ENCODE measurements at regions not wholly inside any gene's neighbourhood (a gene's known extent, or its start where the extent isn't known, plus 50 kb on each side); places are given as distances from the start of the nearest gene placed in this dataset.

GRCh38 chr6:141729146-141729545, 403.6 kb upstream of the GJE1 start:
- Histone ChIP-seq H3K36me3 (ENCODE audit: control insufficient read depth, insufficient read depth, low read length) (no peaks in the 10 kb centered on the region), H3K27ac (ENCODE audit: low read length) (no peak overlapping the region), H3K27me3 (ENCODE audit: control insufficient read depth, insufficient read depth, low read length) (no peaks in the 10 kb centered on the region), H3K4me1 (ENCODE audit: control insufficient read depth, insufficient read depth, low read length) (no peaks in the 10 kb centered on the region), H3K9me3 (ENCODE audit: control insufficient read depth, low read depth, low read length) (no peaks in the 10 kb centered on the region), H3K4me3 (ENCODE audit: low read length) (no peak overlapping the region)
- WGBS (ENCODE audit: insufficient coverage, low lambda C conversion rate) = no CpG with 5 or more reads among the region's 2 CpGs
- DNase-seq = no peak

GRCh38 chr6:141728330-141728729, 404.4 kb upstream of the GJE1 start:
- Histone ChIP-seq H3K36me3 (ENCODE audit: control insufficient read depth, insufficient read depth, low read length) (no peaks in the 10 kb centered on the region), H3K27ac (ENCODE audit: low read length) (no peak overlapping the region), H3K4me1 (ENCODE audit: control insufficient read depth, insufficient read depth, low read length) (no peaks in the 10 kb centered on the region), H3K27me3 (ENCODE audit: control insufficient read depth, insufficient read depth, low read length) (no peaks in the 10 kb centered on the region), H3K4me3 (ENCODE audit: low read length) (no peak overlapping the region), H3K9me3 (ENCODE audit: control insufficient read depth, low read depth, low read length) (no peaks in the 10 kb centered on the region)
- DNase-seq = no peak
- WGBS (ENCODE audit: insufficient coverage, low lambda C conversion rate) = 80% methylated on average over 1 of the region's 4 CpGs

DNA sequence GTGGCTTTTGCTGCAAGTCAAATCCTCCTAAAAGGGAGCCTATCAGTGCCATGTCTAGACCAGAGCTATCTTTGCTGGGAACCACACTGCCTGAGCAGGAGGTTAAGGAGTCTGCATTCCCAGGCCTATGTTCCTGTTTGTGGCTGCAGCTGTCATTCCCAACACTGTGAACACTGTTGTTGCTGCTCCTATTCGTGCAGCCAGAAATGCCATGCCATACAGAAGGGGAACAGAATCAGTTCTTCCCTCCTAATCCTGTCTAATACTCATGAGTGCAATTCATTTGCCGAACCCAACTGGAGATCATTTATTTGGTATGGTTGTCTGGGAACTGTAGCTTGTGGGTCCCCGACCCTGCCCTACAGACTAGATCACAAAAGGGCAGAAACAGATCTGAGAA, 406.5 kb upstream of the GJE1 start:
- no peaks in the 10 kb centered on the region for H3K9me3 ChIP-seq (ENCODE audit: control insufficient read depth, low read depth, low read length)
- H3K4me1 ChIP-seq (ENCODE audit: control insufficient read depth, insufficient read depth, low read length) = no peaks in the 10 kb centered on the region
- WGBS (ENCODE audit: insufficient coverage, low lambda C conversion rate) = no CpG with 5 or more reads among the region's 3 CpGs
- no peak overlapping the region for H3K4me3 ChIP-seq (ENCODE audit: low read length)
- H3K36me3 ChIP-seq (ENCODE audit: control insufficient read depth, insufficient read depth, low read length) = no peaks in the 10 kb centered on the region
- H3K27me3 ChIP-seq (ENCODE audit: control insufficient read depth, insufficient read depth, low read length) = no peaks in the 10 kb centered on the region
- DNase-seq = no peak
- H3K27ac ChIP-seq (ENCODE audit: low read length) = no peak overlapping the region

GRCh38 chr6:141724731-141725130, 408.0 kb upstream of the GJE1 start:
- Histone ChIP-seq H3K4me3 (ENCODE audit: low read length) (no peak overlapping the region), H3K27ac (ENCODE audit: low read length) (no peak overlapping the region), H3K4me1 (ENCODE audit: control insufficient read depth, insufficient read depth, low read length) (no peaks in the 10 kb centered on the region), H3K36me3 (ENCODE audit: control insufficient read depth, insufficient read depth, low read length) (no peaks in the 10 kb centered on the region), H3K9me3 (ENCODE audit: control insufficient read depth, low read depth, low read length) (no peaks in the 10 kb centered on the region), H3K27me3 (ENCODE audit: control insufficient read depth, insufficient read depth, low read length) (no peaks in the 10 kb centered on the region)
- no peak for DNase-seq
- no CpG with 5 or more reads among the region's 1 CpG for WGBS (ENCODE audit: insufficient coverage, low lambda C conversion rate)

DNA sequence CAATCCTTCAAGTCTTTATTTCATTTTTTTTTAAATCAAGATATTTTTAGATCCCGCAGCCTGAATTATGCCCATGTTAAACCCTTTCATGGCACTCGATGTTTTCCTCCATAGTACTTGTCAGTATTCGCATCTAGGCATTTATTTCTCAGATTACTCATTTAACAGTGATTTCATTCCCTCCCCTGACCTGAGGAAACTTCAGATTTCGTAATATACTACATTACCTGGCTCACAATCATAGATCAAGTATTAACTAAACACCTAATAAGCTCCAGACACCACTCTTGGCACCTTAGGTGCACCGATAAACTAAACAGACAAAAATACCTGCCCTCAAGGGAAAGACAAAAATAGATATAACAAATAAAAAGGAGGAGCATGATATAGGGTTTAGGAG, 413.2 kb upstream of the GJE1 start:
- no peaks in the 10 kb centered on the region for H3K27me3 ChIP-seq (ENCODE audit: control insufficient read depth, insufficient read depth, low read length)
- H3K4me1 ChIP-seq (ENCODE audit: control insufficient read depth, insufficient read depth, low read length) = no peaks in the 10 kb centered on the region
- WGBS (ENCODE audit: insufficient coverage, low lambda C conversion rate) = 87% methylated on average over 4 of the region's 5 CpGs
- no peak overlapping the region for H3K4me3 ChIP-seq (ENCODE audit: low read length)
- DNase-seq = no peak
- no peaks in the 10 kb centered on the region for H3K36me3 ChIP-seq (ENCODE audit: control insufficient read depth, insufficient read depth, low read length)
- H3K27ac ChIP-seq (ENCODE audit: low read length) = no peak overlapping the region
- no peaks in the 10 kb centered on the region for H3K9me3 ChIP-seq (ENCODE audit: control insufficient read depth, low read depth, low read length)

DNA sequence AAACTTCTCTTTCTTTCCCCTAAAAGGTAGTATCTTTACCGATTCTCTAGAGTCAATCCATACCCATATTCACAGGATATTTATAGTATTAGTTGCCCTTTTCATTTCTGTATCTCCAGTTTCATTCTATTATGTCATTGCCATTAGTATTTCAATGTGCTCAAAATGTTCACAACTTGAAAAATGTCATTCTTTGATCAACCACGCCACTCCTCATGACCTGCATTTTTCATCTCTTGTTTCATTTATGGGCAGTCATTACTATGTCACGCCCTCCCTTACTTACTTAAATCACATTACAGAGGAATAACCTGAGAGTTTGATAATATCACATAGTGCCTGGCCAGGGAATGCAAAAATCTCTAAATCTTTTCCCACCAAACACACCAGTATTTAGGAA, 427.3 kb upstream of the GJE1 start:
- Histone ChIP-seq H3K36me3 (ENCODE audit: control insufficient read depth, insufficient read depth, low read length) (no peaks in the 10 kb centered on the region), H3K27me3 (ENCODE audit: control insufficient read depth, insufficient read depth, low read length) (no peaks in the 10 kb centered on the region), H3K9me3 (ENCODE audit: control insufficient read depth, low read depth, low read length) (no peaks in the 10 kb centered on the region), H3K27ac (ENCODE audit: low read length) (no peak overlapping the region), H3K4me3 (ENCODE audit: low read length) (no peak overlapping the region), H3K4me1 (ENCODE audit: control insufficient read depth, insufficient read depth, low read length) (no peaks in the 10 kb centered on the region)
- WGBS (ENCODE audit: insufficient coverage, low lambda C conversion rate) = 89% methylated on average over 2 of the region's 3 CpGs
- DNase-seq = no peak

GRCh38 chr6:141704151-141704550, 428.6 kb upstream of the GJE1 start:
- Histone ChIP-seq H3K36me3 (ENCODE audit: control insufficient read depth, insufficient read depth, low read length) (no peaks in the 10 kb centered on the region), H3K9me3 (ENCODE audit: control insufficient read depth, low read depth, low read length) (no peaks in the 10 kb centered on the region), H3K4me1 (ENCODE audit: control insufficient read depth, insufficient read depth, low read length) (no peaks in the 10 kb centered on the region), H3K4me3 (ENCODE audit: low read length) (no peak overlapping the region), H3K27ac (ENCODE audit: low read length) (no peak overlapping the region), H3K27me3 (ENCODE audit: control insufficient read depth, insufficient read depth, low read length) (no peaks in the 10 kb centered on the region)
- no peak for DNase-seq
- no CpG with 5 or more reads among the region's 1 CpG for WGBS (ENCODE audit: insufficient coverage, low lambda C conversion rate)

DNA sequence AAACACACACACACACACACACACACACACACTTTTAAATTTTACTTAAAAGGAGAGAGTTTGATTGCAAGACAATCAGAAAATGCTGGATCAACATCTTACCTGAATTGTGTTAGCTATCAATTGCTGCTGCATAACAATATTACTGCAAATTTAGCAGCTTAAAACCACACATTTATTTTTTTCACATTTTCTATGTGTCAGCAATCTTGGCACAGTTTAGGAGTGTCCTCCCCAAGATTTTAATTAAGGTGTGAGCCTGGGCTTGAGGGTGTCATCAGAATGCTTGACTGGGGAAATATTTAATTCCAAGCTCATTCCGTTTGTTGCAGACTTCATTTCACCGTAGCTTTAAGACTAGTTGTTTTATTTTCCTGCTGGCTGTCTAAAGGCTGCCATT, 431.0 kb upstream of the GJE1 start:
- no CpG with 5 or more reads among the region's 2 CpGs for WGBS (ENCODE audit: insufficient coverage, low lambda C conversion rate)

GRCh38 chr6:141700819-141701218, 431.9 kb upstream of the GJE1 start:
- Histone ChIP-seq H3K27me3 (ENCODE audit: control insufficient read depth, insufficient read depth, low read length) (no peaks in the 10 kb centered on the region), H3K9me3 (ENCODE audit: control insufficient read depth, low read depth, low read length) (no peaks in the 10 kb centered on the region), H3K4me3 (ENCODE audit: low read length) (no peak overlapping the region), H3K36me3 (ENCODE audit: control insufficient read depth, insufficient read depth, low read length) (no peaks in the 10 kb centered on the region), H3K4me1 (ENCODE audit: control insufficient read depth, insufficient read depth, low read length) (no peaks in the 10 kb centered on the region), H3K27ac (ENCODE audit: low read length) (no peak overlapping the region)
- DNase-seq = no peak
- WGBS (ENCODE audit: insufficient coverage, low lambda C conversion rate) = 39% methylated on average over 2 of the region's 2 CpGs

More for the DNA sequence above, 431.0 kb upstream of the GJE1 start:
- H3K4me1 ChIP-seq (ENCODE audit: control insufficient read depth, insufficient read depth, low read length) = no peaks in the 10 kb centered on the region
- DNase-seq = no peak
- H3K36me3 ChIP-seq (ENCODE audit: control insufficient read depth, insufficient read depth, low read length) = no peaks in the 10 kb centered on the region
- H3K9me3 ChIP-seq (ENCODE audit: control insufficient read depth, low read depth, low read length) = no peaks in the 10 kb centered on the region
- no peak overlapping the region for H3K4me3 ChIP-seq (ENCODE audit: low read length)
- H3K27ac ChIP-seq (ENCODE audit: low read length) = no peak overlapping the region
- no peaks in the 10 kb centered on the region for H3K27me3 ChIP-seq (ENCODE audit: control insufficient read depth, insufficient read depth, low read length)

GRCh38 chr6:141688916-141689315, 443.8 kb upstream of the GJE1 start:
- DNase-seq = no peak
- no peaks in the 10 kb centered on the region for H3K36me3 ChIP-seq (ENCODE audit: control insufficient read depth, insufficient read depth, low read length)
- H3K4me1 ChIP-seq (ENCODE audit: control insufficient read depth, insufficient read depth, low read length) = no peaks in the 10 kb centered on the region
- no CpG with 5 or more reads among the region's 2 CpGs for WGBS (ENCODE audit: insufficient coverage, low lambda C conversion rate)
- H3K27me3 ChIP-seq (ENCODE audit: control insufficient read depth, insufficient read depth, low read length) = no peaks in the 10 kb centered on the region
- H3K4me3 ChIP-seq (ENCODE audit: low read length) = no peak overlapping the region
- H3K9me3 ChIP-seq (ENCODE audit: control insufficient read depth, low read depth, low read length) = peaks cover 3% of the 10 kb centered on the region
- H3K27ac ChIP-seq (ENCODE audit: low read length) = no peak overlapping the region

- Histone ChIP-seq H3K4me1 (ENCODE audit: control insufficient read depth, insufficient read depth, low read length) (no peaks in the 10 kb centered on the region), H3K4me3 (ENCODE audit: low read length) (no peak overlapping the region), H3K9me3 (ENCODE audit: control insufficient read depth, low read depth, low read length) (no peaks in the 10 kb centered on the region), H3K27me3 (ENCODE audit: control insufficient read depth, insufficient read depth, low read length) (no peaks in the 10 kb centered on the region), H3K27ac (ENCODE audit: low read length) (no peak overlapping the region), H3K36me3 (ENCODE audit: control insufficient read depth, insufficient read depth, low read length) (no peaks in the 10 kb centered on the region)
- no peak for DNase-seq
- no CpG with 5 or more reads among the region's 1 CpG for WGBS (ENCODE audit: insufficient coverage, low lambda C conversion rate)
These were observed 447.3 kb upstream of the GJE1 start for GRCh38 chr6:141685416-141685815.

Measured in large intestine (tissue), 3 donors.